Neuronal stem cell (in vitro differentiated cells): ENCODE measurements at regions not wholly inside any gene's neighbourhood (a gene's known extent, or its start where the extent isn't known, plus 50 kb on each side); places are given as distances from the start of the nearest gene placed in this dataset.

Source experiments
- DNase-seq: peaks from one replicate; pipeline ENCODE4 v3.0.0-alpha.2; 2013; ENCODE audit warnings: low spot score
- H2AFZ ChIP-seq: one replicate; pipeline ENCODE4 v1.6.1; 2013; ENCODE audit warnings: mild to moderate bottlenecking, low read length, inconsistent platforms
- H2AK5ac ChIP-seq: 2 replicates; pipeline ENCODE4 v1.6.1; 2013; ENCODE audit warnings: low read depth, mild to moderate bottlenecking, inconsistent platforms, low read length, moderate library complexity, mixed read lengths
- H2BK120ac ChIP-seq: 2 replicates; pipeline ENCODE4 v1.6.1; 2013; ENCODE audit warnings: low read depth, mild to moderate bottlenecking, inconsistent platforms, low read length, moderate library complexity, mixed read lengths
- H2BK12ac ChIP-seq: one replicate; pipeline ENCODE4 v1.6.1; 2013; ENCODE audit warnings: low read length, inconsistent platforms
- H2BK15ac ChIP-seq: 2 replicates; pipeline ENCODE4 v1.6.1; 2013; ENCODE audit warnings: mild to moderate bottlenecking, low read length, inconsistent platforms, mixed read lengths
- H2BK5ac ChIP-seq: one replicate; pipeline ENCODE4 v1.6.1; 2013; ENCODE audit warnings: inconsistent platforms, mild to moderate bottlenecking, low read length, moderate library complexity
- H3K14ac ChIP-seq: one replicate; pipeline ENCODE4 v1.6.1; 2013; ENCODE audit warnings: low read length, inconsistent platforms
- H3K18ac ChIP-seq: 2 replicates; pipeline ENCODE4 v1.6.1; 2013; ENCODE audit warnings: low read length, inconsistent platforms
- H3K23ac ChIP-seq: 2 replicates; pipeline ENCODE4 v1.6.1; 2013; ENCODE audit warnings: low read depth, mild to moderate bottlenecking, mixed read lengths, low read length, inconsistent platforms; ENCODE audit not compliant: poor library complexity
- H3K27ac ChIP-seq: replicated peaks from 3 replicates; pipeline ENCODE4 v1.5.1; 2013; ENCODE audit warnings: low read length, inconsistent platforms
- H3K27me3 ChIP-seq, 3 experiments: 2 replicates each; pipeline ENCODE4 v1.6.1; 2013; ENCODE audit warnings: low read length in 3 of 3, mild to moderate bottlenecking in 2 of 3, inconsistent platforms in 1 of 3, low read depth in 1 of 3, mixed read lengths in 1 of 3, moderate library complexity in 1 of 3; ENCODE audit not compliant: control insufficient read depth in 3 of 3, insufficient read depth in 3 of 3
- H3K36me3 ChIP-seq, 2 donors: replicated peaks in 1 of 2; 2 replicates each; pipeline ENCODE4 v1.6.1; 2013; ENCODE audit warnings: low read length in 2 of 2; ENCODE audit not compliant: control insufficient read depth in 2 of 2, insufficient read depth in 2 of 2
- H3K4ac ChIP-seq: 2 replicates; pipeline ENCODE4 v1.6.1; 2013; ENCODE audit warnings: inconsistent platforms, mild to moderate bottlenecking, low read length, moderate library complexity
- H3K4me1 ChIP-seq, 2 donors: 1 replicate in 1 of 2; 2 replicates in 1 of 2; pipeline ENCODE4 v1.6.1; 2013; ENCODE audit warnings: low read length in 2 of 2, low read depth in 1 of 2; ENCODE audit not compliant: control insufficient read depth in 2 of 2, insufficient read depth in 1 of 2
- H3K4me2 ChIP-seq: one replicate; pipeline ENCODE4 v1.6.1; 2013; ENCODE audit warnings: mild to moderate bottlenecking, low read length, inconsistent platforms; ENCODE audit not compliant: insufficient read depth, poor library complexity, severe bottlenecking
- H3K4me3 ChIP-seq, 2 donors: 2 replicates each; pipeline ENCODE4 v1.5.1; 2013; ENCODE audit warnings: low read length in 2 of 2, mild to moderate bottlenecking in 2 of 2, inconsistent platforms in 1 of 2, moderate library complexity in 1 of 2
- H3K79me1 ChIP-seq: one replicate; pipeline ENCODE4 v1.6.1; 2013; ENCODE audit warnings: low read depth, mild to moderate bottlenecking, inconsistent platforms, low read length, moderate library complexity
- H3K9ac ChIP-seq: one replicate; pipeline ENCODE4 v1.6.1; 2013; ENCODE audit warnings: mild to moderate bottlenecking, low read depth, low read length, inconsistent platforms; ENCODE audit not compliant: poor library complexity
- H3K9me3 ChIP-seq, 2 donors: replicated peaks in 1 of 2; 2 replicates each; pipeline versions ENCODE3 to v1.6.1; 2013; ENCODE audit warnings: low read length in 2 of 2, mild to moderate bottlenecking in 2 of 2, inconsistent platforms in 1 of 2, low read depth in 1 of 2, mixed read lengths in 1 of 2, moderate library complexity in 1 of 2; ENCODE audit not compliant: control insufficient read depth in 2 of 2, insufficient read depth in 1 of 2
- H4K8ac ChIP-seq: one replicate; pipeline ENCODE4 v1.6.1; 2013; ENCODE audit warnings: low read depth, mild to moderate bottlenecking, inconsistent platforms, low read length, moderate library complexity
- H4K91ac ChIP-seq: one replicate; pipeline ENCODE4 v1.6.1; 2013; ENCODE audit warnings: low read length, low read depth, mild to moderate bottlenecking, inconsistent platforms; ENCODE audit not compliant: poor library complexity
- WGBS, 2 donors: extraction: QIAGEN DNeasy Blood & Tissue Kit; methylation state at CpG; one replicate each; pipeline ENCODE4 v1.1.7; 2013; ENCODE audit warnings: missing lambda C conversion rate in 2 of 2, mixed read lengths in 1 of 2; ENCODE audit not compliant: insufficient read length in 2 of 2, insufficient replicate concordance in 1 of 2; ENCODE audit errors: extremely low coverage in 2 of 2; 5-methylcytosine and 5-hydroxymethylcytosine counted together

- H3K18ac ChIP-seq = no peak overlapping the region
These were observed 654.0 kb downstream of the QKI start for GRCh38 chr6:164068527-164068926.

GRCh38 chr6:164066766-164067165 is 652.2 kb downstream of the QKI start:
- no peak overlapping the region for H3K9ac ChIP-seq
- WGBS, 2 donors = no CpG with 5 or more reads among the region's 5 CpGs

More at GRCh38 chr6:164068527-164068926, 654.0 kb downstream of the QKI start:
- no peak overlapping the region for H4K91ac ChIP-seq
- no peak overlapping the region for H3K14ac ChIP-seq
- H3K9ac ChIP-seq = no peak overlapping the region
- H3K9me3 ChIP-seq = peaks cover 0 to 15% of the 10 kb centered on the region in 2 donors
- no CpG with 5 or more reads among the region's 4 CpGs for whole genome bisulfite sequencing, 2 donors
- no peak overlapping the region for H2AK5ac ChIP-seq
- H3K4ac ChIP-seq = no peak overlapping the region
- H4K8ac ChIP-seq = no peak overlapping the region
- H3K79me1 ChIP-seq = no peaks in the 10 kb centered on the region
- peaks cover 9 to 14% of the 10 kb centered on the region in 2 donors for H3K4me1 ChIP-seq
- no peak overlapping the region for H3K4me3 ChIP-seq
- no peak overlapping the region for H2BK15ac ChIP-seq
- no peak overlapping the region for H2BK12ac ChIP-seq
- H2BK5ac ChIP-seq = no peak overlapping the region
- H2AFZ ChIP-seq = no peak overlapping the region
- DNase-seq = no peak
- no peak overlapping the region for H3K27ac ChIP-seq
- no peaks in the 10 kb centered on the region for H3K27me3 ChIP-seq
- no peak overlapping the region for H2BK120ac ChIP-seq
- H3K23ac ChIP-seq = no peak overlapping the region
- no peaks in the 10 kb centered on the region for H3K36me3 ChIP-seq
- H3K4me2 ChIP-seq = no peak overlapping the region

GRCh38 chr6:164066335-164066734 is 651.8 kb downstream of the QKI start:
- Histone ChIP-seq H3K9me3 (peaks cover 0 to 8% of the 10 kb centered on the region in 2 donors), H3K27ac (no peak overlapping the region)

More at GRCh38 chr6:164066766-164067165, 652.2 kb downstream of the QKI start:
- Histone ChIP-seq H2BK5ac (no peak overlapping the region), H3K14ac (no peak overlapping the region), H3K36me3 (no peaks in the 10 kb centered on the region), H3K9me3 (peaks cover 0 to 8% of the 10 kb centered on the region in 2 donors), H3K18ac (no peak overlapping the region), H2BK12ac (no peak overlapping the region), H3K4me1 (peaks cover 10 to 14% of the 10 kb centered on the region in 2 donors), H3K27ac (no peak overlapping the region), H3K79me1 (no peaks in the 10 kb centered on the region), H3K23ac (no peak overlapping the region), H2BK15ac (no peak overlapping the region), H3K4me3 (no peak overlapping the region), H4K91ac (no peak overlapping the region), H2AK5ac (no peak overlapping the region), H3K4me2 (no peak overlapping the region), H2AFZ (no peak overlapping the region), H3K4ac (no peak overlapping the region), H2BK120ac (no peak overlapping the region), H3K27me3 (no peaks in the 10 kb centered on the region), H4K8ac (no peak overlapping the region)
- DNase-seq = no peak

GRCh38 chr6:164063346-164063745 is 648.8 kb downstream of the QKI start:
- no peak overlapping the region for H4K91ac ChIP-seq
- no CpG with 5 or more reads among the region's 3 CpGs for WGBS, 2 donors
- peaks cover 0 to 8% of the 10 kb centered on the region in 2 donors for H3K9me3 ChIP-seq
- no peak overlapping the region for H3K9ac ChIP-seq
- H2BK120ac ChIP-seq = no peak overlapping the region
- no peak for DNase-seq
- H2BK5ac ChIP-seq = no peak overlapping the region
- H2BK15ac ChIP-seq = no peak overlapping the region
- no peaks in the 10 kb centered on the region for H3K36me3 ChIP-seq
- H3K4ac ChIP-seq = no peak overlapping the region
- H2AK5ac ChIP-seq = no peak overlapping the region
- no peak overlapping the region for H3K4me3 ChIP-seq
- peaks cover 0 to 1% of the 10 kb centered on the region in 2 donors for H3K4me1 ChIP-seq
- H2BK12ac ChIP-seq = no peak overlapping the region
- H3K23ac ChIP-seq = no peak overlapping the region
- peak overlapping the region; percentile 51 for H2AFZ ChIP-seq
- H3K18ac ChIP-seq = no peak overlapping the region
- H3K79me1 ChIP-seq = no peaks in the 10 kb centered on the region
- no peak overlapping the region for H3K14ac ChIP-seq
- H3K27ac ChIP-seq = no peak overlapping the region
- no peaks in the 10 kb centered on the region for H3K27me3 ChIP-seq
- H3K4me2 ChIP-seq = no peak overlapping the region
- no peak overlapping the region for H4K8ac ChIP-seq

More at GRCh38 chr6:164066335-164066734, 651.8 kb downstream of the QKI start:
- 100% methylated on average over 1 of the region's 6 CpGs for WGBS, 2 donors
- Histone ChIP-seq H3K79me1 (no peaks in the 10 kb centered on the region), H3K4me2 (no peak overlapping the region), H3K14ac (no peak overlapping the region), H3K36me3 (no peaks in the 10 kb centered on the region), H3K4ac (no peak overlapping the region), H2BK15ac (no peak overlapping the region), H3K9ac (no peak overlapping the region), H2BK120ac (no peak overlapping the region), H3K4me1 (peaks cover 10 to 14% of the 10 kb centered on the region in 2 donors), H3K4me3 (no peak overlapping the region), H2AK5ac (no peak overlapping the region), H3K18ac (no peak overlapping the region), H2BK5ac (no peak overlapping the region), H4K91ac (no peak overlapping the region), H3K23ac (no peak overlapping the region), H3K27me3 (no peaks in the 10 kb centered on the region), H2AFZ (peak overlapping the region; percentile 42), H2BK12ac (no peak overlapping the region), H4K8ac (no peak overlapping the region)
- no peak for DNase-seq
